HCT116 (cell line): ENCODE measurements at regions not wholly inside any gene's neighbourhood (a gene's known extent, or its start where the extent isn't known, plus 50 kb on each side); places are given as distances from the start of the nearest gene placed in this dataset.

Experiments used
- ATAC-seq: fragments of 200-7000 bp; cut with Tn5 transposase; 2 replicates; pipeline ENCODE4 v1.9.1; 2020; ENCODE audit warnings: mild to moderate bottlenecking, moderate library complexity
- BruUV-seq: library from RNA; stranded (reverse); fragments of 400-500 nt; replicated peaks from 2 replicates; lab custom pipeline; 2021; lab: Mats Ljungman, UMichigan
- CTCF ChIA-PET: fragments of 300-600 bp; sonication (Branson Sonifier 250); formaldehyde crosslinking; loops from one replicate; lab custom pipeline; 2021; ENCODE audit warnings: antibody characterized with exemption; lab: Charles Lee
- POLR2A ChIA-PET: fragments of 300-600, 350-600 bp; sonication (Branson Sonifier 250); formaldehyde crosslinking; loops from one replicate; lab custom pipeline; 2021; ENCODE audit warnings: antibody characterized with exemption; lab: Charles Lee
- RAD21 ChIA-PET, 2 experiments: fragments of 300-600 bp; sonication (Branson Sonifier 250); formaldehyde crosslinking; loops; one replicate each; lab custom pipeline; 2023; ENCODE audit warnings: low total read pairs in 2 of 2; ENCODE audit not compliant: uncharacterized antibody in 2 of 2, unreplicated experiment in 2 of 2, low non-redundant PET in 1 of 2; lab: Charles Lee
- DNase-seq: peaks from one replicate; pipeline ENCODE4 v3.0.0-alpha.2; 2010; ENCODE audit warnings: low read depth, low spot score
- H2AFZ ChIP-seq: fragments of 200-600 bp; shearing (Covaris generic), sonication (generic); 2 replicates; pipeline ENCODE4 v1.6.1; 2017; ENCODE audit warnings: low read depth, mixed run types, mixed read lengths, antibody characterized with exemption, low read length; ENCODE audit not compliant: poor library complexity, severe bottlenecking
- H3K27ac ChIP-seq: 2 replicates; pipeline ENCODE4 v1.5.1; 2012; ENCODE audit warnings: low read depth, low read length
- H3K27me3 ChIP-seq: fragments of 200-600 bp; sonication (generic); 2 replicates; pipeline ENCODE4 v1.6.1; 2016; ENCODE audit warnings: mixed run types, low read length, mixed read lengths; ENCODE audit not compliant: insufficient read depth
- H3K36me3 ChIP-seq, 2 experiments: fragments of 200-500 bp in 1 of 2; fragments of 200-600 bp in 1 of 2; sonication (Bioruptor generic) in 1 of 2; sonication (generic) in 1 of 2; 2 replicates each; pipeline versions ENCODE4 v1.5.1 to v1.6.1; 2014 to 2016; ENCODE audit warnings: low read length in 2 of 2, inconsistent platforms in 1 of 2, mixed read lengths in 1 of 2, mixed run types in 1 of 2; ENCODE audit not compliant: insufficient read depth in 2 of 2, control insufficient read depth in 1 of 2
- H3K4me1 ChIP-seq, 2 experiments: fragments of 200-600 bp in 1 of 2; sonication (generic) in 1 of 2; 2 replicates each; pipeline versions ENCODE4 v1.5.1 to v1.6.1; 2012 to 2017; ENCODE audit warnings: low read length in 2 of 2, inconsistent platforms in 1 of 2, mild to moderate bottlenecking in 1 of 2, mixed read lengths in 1 of 2, mixed run types in 1 of 2, moderate library complexity in 1 of 2; ENCODE audit not compliant: insufficient read depth in 2 of 2, control insufficient read depth in 1 of 2
- H3K4me2 ChIP-seq: fragments of 200-600 bp; sonication (generic); 2 replicates; pipeline ENCODE4 v1.6.1; 2017; ENCODE audit warnings: mixed run types, low read length, mixed read lengths
- H3K4me3 ChIP-seq, 2 experiments: fragments of 200-600 bp in 1 of 2; sonication (generic) in 1 of 2; replicated peaks in 1 of 2; 2 replicates each; pipeline ENCODE4 v1.5.1; 2011 to 2016; ENCODE audit warnings: low read length in 2 of 2, control low read depth in 1 of 2, low read depth in 1 of 2, mild to moderate bottlenecking in 1 of 2, mixed read lengths in 1 of 2, mixed run types in 1 of 2
- H3K79me2 ChIP-seq: fragments of 200-600 bp; sonication (generic); 2 replicates; pipeline ENCODE4 v1.6.1; 2017; ENCODE audit warnings: mild to moderate bottlenecking, mixed run types, low read length, moderate library complexity, mixed read lengths; ENCODE audit not compliant: insufficient read depth
- H3K9ac ChIP-seq: fragments of 200-600 bp; sonication (generic); 2 replicates; pipeline ENCODE4 v1.6.1; 2016; ENCODE audit warnings: low read length, mixed read lengths
- H3K9me2 ChIP-seq: fragments of 200-600 bp; sonication (generic), shearing (Covaris generic); 2 replicates; pipeline ENCODE4 v1.6.1; 2017; ENCODE audit warnings: mixed run types, mild to moderate bottlenecking, moderate library complexity; ENCODE audit not compliant: insufficient read depth
- H3K9me3 ChIP-seq, 2 experiments: fragments of 200-500 bp in 1 of 2; fragments of 200-600 bp in 1 of 2; sonication (Bioruptor generic) in 1 of 2; sonication (generic) in 1 of 2; 2 replicates each; pipeline ENCODE4 v1.6.1; 2014 to 2017; ENCODE audit warnings: low read length in 2 of 2, mixed read lengths in 2 of 2, inconsistent platforms in 1 of 2, low read depth in 1 of 2, mild to moderate bottlenecking in 1 of 2, mixed run types in 1 of 2, moderate library complexity in 1 of 2; ENCODE audit not compliant: control insufficient read depth in 1 of 2, insufficient read depth in 1 of 2
- H4K20me1 ChIP-seq: fragments of 200-600 bp; sonication (generic), shearing (Covaris generic); 2 replicates; pipeline ENCODE4 v1.6.1; 2017; ENCODE audit warnings: mixed run types, mild to moderate bottlenecking, moderate library complexity; ENCODE audit not compliant: insufficient read depth
- ATF3 ChIP-seq: IDR thresholded peaks from 2 replicates; pipeline ENCODE4 v1.6.1; 2012
- CBX3 ChIP-seq: IDR thresholded peaks from 2 replicates; pipeline ENCODE4 v1.6.1; 2012; ENCODE audit warnings: low read depth
- CEBPB ChIP-seq: IDR thresholded peaks from 2 replicates; pipeline ENCODE4 v1.6.1; 2012; ENCODE audit warnings: low read depth
- CTCF ChIP-seq, 3 experiments: fragments of 200-600 bp in 1 of 3; sonication (generic) in 1 of 3; IDR thresholded peaks in 2 of 3; conservative IDR thresholded peaks in 1 of 3; 2 replicates each; pipeline ENCODE4 v1.5.1; 2012 to 2017; ENCODE audit warnings: low read depth in 2 of 3, low read length in 2 of 3, antibody characterized with exemption in 1 of 3, borderline replicate concordance in 1 of 3, control low read depth in 1 of 3, mild to moderate bottlenecking in 1 of 3, mixed read lengths in 1 of 3, mixed run types in 1 of 3, moderate library complexity in 1 of 3; ENCODE audit not compliant: insufficient read depth in 1 of 3
- EGR1 ChIP-seq: IDR thresholded peaks from 2 replicates; pipeline ENCODE4 v1.6.1; 2012; ENCODE audit warnings: low read depth
- ELF1 ChIP-seq: IDR thresholded peaks from 2 replicates; pipeline ENCODE4 v1.6.1; 2012; ENCODE audit warnings: low read depth, borderline replicate concordance
- EZH2 ChIP-seq: fragments of 200-600 bp; sonication (generic); IDR thresholded peaks from 2 replicates; pipeline ENCODE4 v1.6.1; 2017; ENCODE audit warnings: antibody characterized with exemption, mixed run types
- EZH2phosphoT487 ChIP-seq: fragments of 200-600 bp; IDR thresholded peaks from 2 replicates; pipeline ENCODE4 v1.6.1; 2018; ENCODE audit warnings: antibody characterized with exemption, borderline replicate concordance
- FOSL1 ChIP-seq: IDR thresholded peaks from 2 replicates; pipeline ENCODE4 v1.6.1; 2012; ENCODE audit warnings: low read depth
- JUND ChIP-seq: IDR thresholded peaks from 2 replicates; pipeline ENCODE4 v1.6.1; 2012
- POLR2AphosphoS5 ChIP-seq: IDR thresholded peaks from 2 replicates; pipeline ENCODE4 v1.6.1; 2011; ENCODE audit warnings: mild to moderate bottlenecking, low read depth, low read length, moderate library complexity
- RAD21 ChIP-seq: IDR thresholded peaks from 2 replicates; pipeline ENCODE4 v1.6.1; 2012; ENCODE audit warnings: low read depth, mild to moderate bottlenecking
- REST ChIP-seq: IDR thresholded peaks from 2 replicates; pipeline ENCODE4 v1.6.1; 2012; ENCODE audit warnings: low read depth
- SIN3A ChIP-seq: IDR thresholded peaks from 2 replicates; pipeline ENCODE4 v1.6.1; 2012; ENCODE audit warnings: low read depth
- SP1 ChIP-seq: IDR thresholded peaks from 2 replicates; pipeline ENCODE4 v1.6.1; 2012; ENCODE audit warnings: low read depth
- SRF ChIP-seq: IDR thresholded peaks from 2 replicates; pipeline ENCODE4 v1.6.1; 2012; ENCODE audit warnings: low read depth
- TCF7L2 ChIP-seq: IDR thresholded peaks from 2 replicates; pipeline ENCODE4 v1.7.0; 2011; ENCODE audit warnings: borderline replicate concordance, inconsistent platforms; ENCODE audit not compliant: insufficient read depth, insufficient read length; ENCODE audit errors: extremely low read depth
- YY1 ChIP-seq: IDR thresholded peaks from 2 replicates; pipeline ENCODE4 v1.6.1; 2011; ENCODE audit warnings: low read length, low read depth, moderate library complexity, mild to moderate bottlenecking; ENCODE audit not compliant: insufficient replicate concordance; ENCODE audit errors: extremely low read depth
- ZBTB33 ChIP-seq: IDR thresholded peaks from 2 replicates; pipeline ENCODE4 v1.6.1; 2011; ENCODE audit warnings: mild to moderate bottlenecking, low read length, moderate library complexity; ENCODE audit not compliant: insufficient replicate concordance; ENCODE audit errors: extremely low read depth
- ZNF274 ChIP-seq: fragments of 200-500 bp; sonication (Bioruptor generic); IDR thresholded peaks from 2 replicates; pipeline ENCODE4 v1.6.1; 2014; ENCODE audit warnings: mild to moderate bottlenecking, low read depth, low read length, inconsistent platforms
- intact Hi-C: fragments of 100-400 bp; cut with micrococcal nuclease; formaldehyde crosslinking; loops from 2 replicates; pipeline ENCODE4 v1.10.0; 2022

GRCh38 chr20:10129749-10130148 is 88.9 kb upstream of the SNAP25 start:
- Histone ChIP-seq H3K9ac (no peak overlapping the region), H3K4me1 (no peaks in the 10 kb centered on the region), H4K20me1 (no peaks in the 10 kb centered on the region), H3K27me3 (no peaks in the 10 kb centered on the region), H3K4me3 (no peak overlapping the region), H3K4me2 (no peak overlapping the region), H3K27ac (no peak overlapping the region), H3K9me2 (no peaks in the 10 kb centered on the region), H2AFZ (no peak overlapping the region), H3K9me3 (no peaks in the 10 kb centered on the region; a peak in 1 of 4 replicates)
- BruUV-seq: no TSS peak
- ChIA-PET CTCF (no interaction called here), POLR2A (no interaction called here), RAD21 (no interaction called here)
- no peak for DNase-seq
- intact Hi-C loops: no loop called here
- TF ChIP-seq CBX3: no peak
- no peak for TF ChIP-seq SP1
- TF ChIP-seq SIN3A: no peak
- TF ChIP-seq ELF1: no peak
- no peak for TF ChIP-seq POLR2AphosphoS5
- no peak for TF ChIP-seq TCF7L2
- TF ChIP-seq ZNF274: no peak
- TF ChIP-seq CEBPB: no peak
- no peak for TF ChIP-seq EGR1
- TF ChIP-seq ZBTB33: no peak
- no peak for TF ChIP-seq FOSL1
- no peak for TF ChIP-seq YY1
- TF ChIP-seq RAD21: no peak
- TF ChIP-seq EZH2phosphoT487: no peak
- TF ChIP-seq EZH2: no peak
- no peak for TF ChIP-seq SRF
- TF ChIP-seq CTCF (IDR thresholded peaks at IDR 0.05 in 2 of 3, conservative IDR thresholded peaks at IDR 0.05 in 1 of 3; ENCODE audit: borderline replicate concordance in 1 of 3, insufficient read depth in 1 of 3, low read depth in 2 of 3, low read length in 2 of 3): no peak
- TF ChIP-seq REST: no peak
- TF ChIP-seq ATF3: no peak
- TF ChIP-seq JUND: no peak
- TF ChIP-seq, all 23 proteins: peak for 0
- no peak for ATAC-seq
- H3K36me3 ChIP-seq: no peaks in the 10 kb centered on the region
- no peaks in the 10 kb centered on the region for H3K79me2 ChIP-seq
